ENCODE measurements at regions not wholly inside any gene's neighbourhood (a gene's known extent, or its start where the extent isn't known, plus 50 kb on each side); places are given as distances from the start of the nearest gene placed in this dataset.

GRCh38 chr1:98400446-98400845 is 261.1 kb upstream of the SNX7 start:
- TF ChIP-seq POLR2AphosphoS5 (IDR thresholded peaks at IDR 0.05) (no peak), CTCF (IDR thresholded peaks at IDR 0.05) (no peak), POLR2A (IDR thresholded peaks at IDR 0.05) (no peak)
